H1 (cell line): ENCODE measurements at regions not wholly inside any gene's neighbourhood (a gene's known extent, or its start where the extent isn't known, plus 50 kb on each side); places are given as distances from the start of the nearest gene placed in this dataset.

Experiments
- CTCF ChIA-PET: fragments of 300-600 bp; sonication (Branson Sonifier 250); formaldehyde crosslinking; loops from one replicate; lab custom pipeline; 2021; ENCODE audit not compliant: partially characterized antibody; lab: Charles Lee
- POLR2A ChIA-PET: fragments of 300-600 bp; sonication (Branson Sonifier 250); formaldehyde crosslinking; loops from one replicate; lab custom pipeline; 2021; ENCODE audit warnings: inconsistent platforms; ENCODE audit not compliant: partially characterized antibody; lab: Charles Lee
- DNase-seq, 2 experiments: peaks; one replicate each; pipeline versions ENCODE4 v3.0.0 to v3.0.0-alpha.2; 2010 to 2022; ENCODE audit warnings: low spot score in 2 of 2, low read depth in 1 of 2, mixed read lengths in 1 of 2
- FAIRE-seq: peaks from 2 replicates; lab custom pipeline; 2011; peaks lifted over from hg19 to GRCh38; lab: Jason Lieb, UNC
- H2AFZ ChIP-seq: 2 replicates; pipeline ENCODE4 v1.8.1; 2012; ENCODE audit warnings: low read length, inconsistent platforms
- H2AK5ac ChIP-seq: 2 replicates; pipeline ENCODE4 v1.6.1; 2013; ENCODE audit warnings: low read depth, low read length
- H2BK120ac ChIP-seq: replicated peaks from 2 replicates; pipeline ENCODE3; 2013; ENCODE audit warnings: low read depth, low read length, inconsistent platforms
- H2BK12ac ChIP-seq: 2 replicates; pipeline ENCODE4 v1.6.1; 2013; ENCODE audit warnings: low read depth, low read length
- H2BK15ac ChIP-seq: 2 replicates; pipeline ENCODE4 v1.6.1; 2013; ENCODE audit warnings: low read length
- H2BK20ac ChIP-seq: 2 replicates; pipeline ENCODE4 v1.6.1; 2013; ENCODE audit warnings: low read length
- H2BK5ac ChIP-seq: 2 replicates; pipeline ENCODE4 v1.6.1; 2013; ENCODE audit warnings: low read depth, low read length
- H3K14ac ChIP-seq: 2 replicates; pipeline ENCODE4 v1.6.1; 2013; ENCODE audit warnings: inconsistent platforms; ENCODE audit not compliant: insufficient read length
- H3K18ac ChIP-seq: 2 replicates; pipeline ENCODE4 v1.6.1; 2013; ENCODE audit warnings: low read length; ENCODE audit errors: extremely low read depth
- H3K23ac ChIP-seq: 2 replicates; pipeline ENCODE4 v1.6.1; 2013; ENCODE audit warnings: inconsistent platforms; ENCODE audit not compliant: insufficient read length
- H3K23me2 ChIP-seq: 2 replicates; pipeline ENCODE4 v1.6.1; 2013; ENCODE audit warnings: low read depth, low read length
- H3K27ac ChIP-seq: 2 replicates; pipeline ENCODE4 v1.6.1; 2011; ENCODE audit warnings: low read depth, low read length, inconsistent platforms
- H3K27me3 ChIP-seq, 4 experiments: replicated peaks in 1 of 4; 1 replicate in 1 of 4; 2 replicates in 3 of 4; pipeline versions ENCODE4 v1.6.1 to v1.8.1; 2011 to 2013; ENCODE audit warnings: low read length in 3 of 4, mild to moderate bottlenecking in 3 of 4, inconsistent platforms in 2 of 4, mixed read lengths in 2 of 4, moderate library complexity in 1 of 4; ENCODE audit not compliant: control insufficient read depth in 3 of 4, insufficient read depth in 3 of 4; ENCODE audit errors: extremely low read depth in 1 of 4
- H3K36me3 ChIP-seq, 4 experiments: 2 replicates each; pipeline versions ENCODE4 v1.6.1 to v1.8.1; 2011 to 2013; ENCODE audit warnings: mild to moderate bottlenecking in 4 of 4, low read length in 3 of 4, moderate library complexity in 2 of 4, control low read depth in 1 of 4, inconsistent platforms in 1 of 4; ENCODE audit not compliant: insufficient read depth in 4 of 4, control insufficient read depth in 2 of 4
- H3K4ac ChIP-seq: replicated peaks from 2 replicates; pipeline ENCODE3; 2013; ENCODE audit warnings: low read length, low read depth, mixed read lengths, inconsistent platforms; ENCODE audit not compliant: insufficient read length
- H3K4me1 ChIP-seq, 4 experiments: replicated peaks in 1 of 4; 1 replicate in 1 of 4; 2 replicates in 3 of 4; pipeline versions ENCODE4 v1.6.1 to v1.8.1; 2011 to 2013; ENCODE audit warnings: low read length in 3 of 4, inconsistent platforms in 2 of 4, mixed read lengths in 1 of 4; ENCODE audit not compliant: insufficient read depth in 4 of 4, control insufficient read depth in 3 of 4
- H3K4me2 ChIP-seq, 2 experiments: 2 replicates each; pipeline versions ENCODE4 v1.6.1 to v1.8.1; 2011 to 2013; ENCODE audit warnings: low read depth in 2 of 2, low read length in 2 of 2, control low read depth in 1 of 2, inconsistent platforms in 1 of 2, mild to moderate bottlenecking in 1 of 2; ENCODE audit not compliant: insufficient read depth in 1 of 2
- H3K4me3 ChIP-seq, 4 experiments: fragments of 200-600, 300-600 bp in 1 of 4; sonication (generic), shearing (Covaris generic), sonication (Bioruptor Twin) in 1 of 4; 2 replicates each; pipeline versions ENCODE4 v1.5.1 to v1.8.1; 2011 to 2016; ENCODE audit warnings: low read length in 4 of 4, low read depth in 3 of 4, control low read depth in 2 of 4, inconsistent platforms in 2 of 4, mild to moderate bottlenecking in 2 of 4, mixed read lengths in 1 of 4, moderate library complexity in 1 of 4; ENCODE audit not compliant: insufficient read depth in 2 of 4; ENCODE audit errors: extremely low read depth in 1 of 4
- H3K56ac ChIP-seq: replicated peaks from 2 replicates; pipeline ENCODE3; 2013; ENCODE audit warnings: low read depth, mild to moderate bottlenecking, mixed read lengths, low read length, inconsistent platforms; ENCODE audit not compliant: insufficient read length
- H3K79me1 ChIP-seq: 2 replicates; pipeline ENCODE4 v1.6.1; 2013; ENCODE audit warnings: low read depth, low read length, control low read depth
- H3K79me2 ChIP-seq, 2 experiments: 2 replicates each; pipeline versions ENCODE4 v1.6.1 to v1.8.1; 2012 to 2013; ENCODE audit warnings: low read length in 2 of 2, mild to moderate bottlenecking in 2 of 2, inconsistent platforms in 1 of 2; ENCODE audit not compliant: insufficient read depth in 2 of 2, control insufficient read depth in 1 of 2
- H3K9ac ChIP-seq, 4 experiments: replicated peaks in 1 of 4; 1 replicate in 1 of 4; 2 replicates in 3 of 4; pipeline versions ENCODE4 v1.6.1 to v1.8.1; 2011 to 2013; ENCODE audit warnings: low read depth in 3 of 4, low read length in 3 of 4, control low read depth in 2 of 4, mild to moderate bottlenecking in 2 of 4, moderate library complexity in 2 of 4, inconsistent platforms in 1 of 4; ENCODE audit errors: extremely low read depth in 1 of 4
- H3K9me3 ChIP-seq, 2 experiments: 2 replicates each; pipeline versions ENCODE4 v1.6.1 to v1.8.1; 2012 to 2013; ENCODE audit warnings: mild to moderate bottlenecking in 2 of 2, moderate library complexity in 2 of 2, control low read depth in 1 of 2, inconsistent platforms in 1 of 2, low read depth in 1 of 2, low read length in 1 of 2, mixed read lengths in 1 of 2; ENCODE audit not compliant: insufficient read depth in 2 of 2
- H4K20me1 ChIP-seq, 2 experiments: replicated peaks in 1 of 2; 2 replicates each; pipeline versions ENCODE3 to v1.8.1; 2011 to 2013; ENCODE audit warnings: inconsistent platforms in 2 of 2, low read length in 2 of 2, mild to moderate bottlenecking in 1 of 2; ENCODE audit not compliant: insufficient read depth in 2 of 2, control insufficient read depth in 1 of 2
- H4K5ac ChIP-seq: 2 replicates; pipeline ENCODE4 v1.6.1; 2013; ENCODE audit warnings: low read length, low read depth, mixed read lengths, inconsistent platforms; ENCODE audit not compliant: insufficient read length
- H4K8ac ChIP-seq: 2 replicates; pipeline ENCODE4 v1.8.0; 2013; ENCODE audit warnings: mild to moderate bottlenecking, moderate library complexity, low read length, inconsistent platforms; ENCODE audit not compliant: insufficient read depth; ENCODE audit errors: extremely low read depth
- H4K91ac ChIP-seq: replicated peaks from 2 replicates; pipeline ENCODE3; 2013; ENCODE audit warnings: low read length, mixed read lengths, inconsistent platforms; ENCODE audit not compliant: insufficient read length
- CTBP2 ChIP-seq: IDR thresholded peaks from 2 replicates; pipeline ENCODE4 v1.7.0; 2011; ENCODE audit warnings: borderline replicate concordance, mild to moderate bottlenecking, moderate library complexity, mixed read lengths, low read length; ENCODE audit not compliant: insufficient read depth, insufficient read length
- EP300 ChIP-seq, 2 experiments: IDR thresholded peaks; 1 replicate in 1 of 2; 2 replicates in 1 of 2; pipeline ENCODE4 v1.6.1; 2011 to 2012; ENCODE audit warnings: low read depth in 2 of 2, low read length in 2 of 2, mild to moderate bottlenecking in 2 of 2, borderline replicate concordance in 1 of 2, inconsistent platforms in 1 of 2, moderate library complexity in 1 of 2
- GTF2F1 ChIP-seq: IDR thresholded peaks from 2 replicates; pipeline ENCODE4 v1.6.1; 2012; ENCODE audit warnings: low read depth, low read length, improper control_type of control experiment, borderline replicate concordance
- JUN ChIP-seq: IDR thresholded peaks from 2 replicates; pipeline ENCODE4 v1.6.1; 2011; ENCODE audit warnings: low read depth, mild to moderate bottlenecking, improper control_type of control experiment, low read length
- RAD21 ChIP-seq, 2 experiments: IDR thresholded peaks in 1 of 2; conservative IDR thresholded peaks in 1 of 2; 2 replicates each; pipeline ENCODE4 v1.6.1; 2011; ENCODE audit warnings: low read depth in 2 of 2, low read length in 2 of 2, improper control_type of control experiment in 1 of 2, inconsistent platforms in 1 of 2, mild to moderate bottlenecking in 1 of 2, moderate library complexity in 1 of 2
- SP1 ChIP-seq: IDR thresholded peaks from 2 replicates; pipeline ENCODE4 v1.6.1; 2011; ENCODE audit warnings: low read depth, low read length
- SRF ChIP-seq: IDR thresholded peaks from 2 replicates; pipeline ENCODE4 v1.6.1; 2011; ENCODE audit warnings: mild to moderate bottlenecking, low read depth, low read length, moderate library complexity
- WGBS, 2 experiments: shearing (Covaris generic) in 1 of 2; methylation state at CpG; one replicate each; pipeline versions ENCODE4 v1.1.6 to v1.1.7; 2013 to 2015; ENCODE audit warnings: low lambda C conversion rate in 2 of 2, mixed read lengths in 2 of 2, inconsistent platforms in 1 of 2, low coverage in 1 of 2, missing lambda C conversion rate in 1 of 2; ENCODE audit not compliant: insufficient replicate concordance in 2 of 2, insufficient coverage in 1 of 2, insufficient read length in 1 of 2; ENCODE audit errors: extremely low coverage in 1 of 2, missing lambda C conversion rate in 1 of 2; 5-methylcytosine and 5-hydroxymethylcytosine counted together
- TF ChIP-seq, protein P1 (sequence below), 3 experiments: IDR thresholded peaks; 1 replicate in 2 of 3; 2 replicates in 1 of 3; pipeline versions ENCODE4 v1.5.1 to v1.6.1; 2011; ENCODE audit warnings: low read length in 3 of 3, mild to moderate bottlenecking in 3 of 3, inconsistent platforms in 2 of 3, low read depth in 1 of 3, moderate library complexity in 1 of 3; ENCODE audit not compliant: insufficient read depth in 1 of 3; ENCODE audit errors: control extremely low read depth in 1 of 3

DNA sequence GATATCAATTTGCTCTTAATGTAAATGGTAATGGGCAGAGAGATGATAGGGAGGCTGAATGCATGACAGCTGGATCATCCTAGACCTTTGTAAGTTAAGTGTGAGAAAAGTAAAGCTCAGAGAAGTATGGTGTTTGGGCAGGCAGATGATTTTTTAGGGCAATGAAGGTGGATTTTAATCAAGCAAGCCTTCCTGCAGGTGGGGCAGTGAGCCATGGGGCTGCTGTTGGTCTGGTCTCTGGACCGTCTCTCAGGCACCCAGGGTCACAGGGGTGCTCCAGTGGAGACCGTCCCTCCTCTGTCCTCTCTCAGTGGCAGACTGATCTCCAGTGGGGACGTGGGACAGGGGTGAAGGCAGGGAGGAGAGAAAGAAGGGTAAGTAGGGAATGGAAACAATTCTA, 69.8 kb upstream of the STK17B start:
- Histone ChIP-seq H2BK5ac (no peak overlapping the region), H3K23me2 (no peaks in the 10 kb centered on the region), H2BK12ac (no peak overlapping the region; the same call in 1 of the 2 replicates), H4K20me1 (no peaks in the 10 kb centered on the region), H3K27ac (no peak overlapping the region), H3K4ac (no peak overlapping the region), H3K14ac (no peak overlapping the region), H2BK120ac (no peak overlapping the region), H3K9me3 (no peaks in the 10 kb centered on the region), H3K36me3 (no peaks in the 10 kb centered on the region), H2AK5ac (no peak overlapping the region), H4K91ac (no peak overlapping the region), H3K23ac (no peak overlapping the region), H4K5ac (no peak overlapping the region), H3K79me2 (no peaks in the 10 kb centered on the region), H3K27me3 (no peaks in the 10 kb centered on the region), H2BK15ac (no peak overlapping the region), H2AFZ (no peak overlapping the region), H3K79me1 (no peaks in the 10 kb centered on the region), H3K56ac (no peak overlapping the region), H3K4me3 (no peak overlapping the region), H4K8ac (no peak overlapping the region), H3K4me1 (no peaks in the 10 kb centered on the region), H3K9ac (no peak overlapping the region), H3K4me2 (no peak overlapping the region), H3K18ac (no peak overlapping the region), H2BK20ac (no peak overlapping the region)
- ChIA-PET POLR2A (no interaction called here), CTCF (no interaction called here)
- TF ChIP-seq RAD21 (IDR thresholded peaks at IDR 0.05 in 1 of 2, conservative IDR thresholded peaks at IDR 0.05 in 1 of 2; ENCODE audit: low read depth in 2 of 2, low read length in 2 of 2), result no peak; a peak in 1 of 4 replicates
- TF ChIP-seq GTF2F1, result no peak
- no peak for TF ChIP-seq SRF
- TF ChIP-seq JUN, result no peak
- TF ChIP-seq CTBP2, result no peak
- TF ChIP-seq, protein P1, sequence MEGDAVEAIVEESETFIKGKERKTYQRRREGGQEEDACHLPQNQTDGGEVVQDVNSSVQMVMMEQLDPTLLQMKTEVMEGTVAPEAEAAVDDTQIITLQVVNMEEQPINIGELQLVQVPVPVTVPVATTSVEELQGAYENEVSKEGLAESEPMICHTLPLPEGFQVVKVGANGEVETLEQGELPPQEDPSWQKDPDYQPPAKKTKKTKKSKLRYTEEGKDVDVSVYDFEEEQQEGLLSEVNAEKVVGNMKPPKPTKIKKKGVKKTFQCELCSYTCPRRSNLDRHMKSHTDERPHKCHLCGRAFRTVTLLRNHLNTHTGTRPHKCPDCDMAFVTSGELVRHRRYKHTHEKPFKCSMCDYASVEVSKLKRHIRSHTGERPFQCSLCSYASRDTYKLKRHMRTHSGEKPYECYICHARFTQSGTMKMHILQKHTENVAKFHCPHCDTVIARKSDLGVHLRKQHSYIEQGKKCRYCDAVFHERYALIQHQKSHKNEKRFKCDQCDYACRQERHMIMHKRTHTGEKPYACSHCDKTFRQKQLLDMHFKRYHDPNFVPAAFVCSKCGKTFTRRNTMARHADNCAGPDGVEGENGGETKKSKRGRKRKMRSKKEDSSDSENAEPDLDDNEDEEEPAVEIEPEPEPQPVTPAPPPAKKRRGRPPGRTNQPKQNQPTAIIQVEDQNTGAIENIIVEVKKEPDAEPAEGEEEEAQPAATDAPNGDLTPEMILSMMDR (IDR thresholded peaks at IDR 0.05; ENCODE audit: control extremely low read depth in 1 of 3, insufficient read depth in 1 of 3, low read depth in 1 of 3, low read length in 3 of 3), result peak in 1 of 3 experiments; percentile 8; a peak in 1 of 4 replicates
- TF ChIP-seq SP1, result no peak
- no peak for TF ChIP-seq EP300 (IDR thresholded peaks at IDR 0.05; ENCODE audit: borderline replicate concordance in 1 of 2, low read depth in 2 of 2, low read length in 2 of 2)
- DNase-seq (no peak), FAIRE-seq (no peak)
- WGBS, 2 experiments, result 91% methylated on average over 3 of the region's 3 CpGs; no CpG with 5 or more reads in 1 of the 2 experiments
